Liver (tissue), 3 donors: ENCODE measurements at regions not wholly inside any gene's neighbourhood (a gene's known extent, or its start where the extent isn't known, plus 50 kb on each side); places are given as distances from the start of the nearest gene placed in this dataset.

Experiments
- CTCF ChIP-seq: fragments of 150-350 bp; IDR thresholded peaks from 2 replicates; pipeline ENCODE4 v1.5.1; 2017; ENCODE audit warnings: improper control_type of control experiment, low read depth, low read length; ENCODE audit not compliant: missing input control
- EGR1 ChIP-seq, 2 donors: IDR thresholded peaks; 2 replicates each; pipeline ENCODE4 v1.6.1; 2016 to 2018; ENCODE audit warnings: antibody characterized with exemption in 2 of 2, low read depth in 2 of 2
- FOXA1 ChIP-seq: IDR thresholded peaks from 2 replicates; pipeline ENCODE4 v1.6.1; 2016; ENCODE audit warnings: antibody characterized with exemption
- MAX ChIP-seq: IDR thresholded peaks from 2 replicates; pipeline ENCODE4 v1.6.1; 2016; ENCODE audit warnings: antibody characterized with exemption
- RAD21 ChIP-seq, 2 donors: IDR thresholded peaks; 2 replicates each; pipeline ENCODE4 v1.6.1; 2016; ENCODE audit warnings: antibody characterized with exemption in 2 of 2, mild to moderate bottlenecking in 2 of 2
- RXRA ChIP-seq, 2 donors: IDR thresholded peaks; 2 replicates each; pipeline ENCODE4 v1.6.1; 2017 to 2018; ENCODE audit warnings: antibody characterized with exemption in 2 of 2, mild to moderate bottlenecking in 1 of 2
- YY1 ChIP-seq: IDR thresholded peaks from 2 replicates; pipeline ENCODE4 v1.6.1; 2016; ENCODE audit warnings: antibody characterized with exemption, mild to moderate bottlenecking
- donor health status: healthy.
- donor health status: healthy.

GRCh38 chr18:44409515-44409914 is 271.2 kb upstream of the SETBP1 start:
- TF ChIP-seq CTCF (no peak), RXRA (IDR thresholded peaks at IDR 0.05) (no peak), YY1 (no peak), EGR1 (IDR thresholded peaks at IDR 0.05; ENCODE audit: low read depth in 2 of 2) (no peak), MAX (no peak), FOXA1 (no peak), RAD21 (IDR thresholded peaks at IDR 0.05) (no peak)
